ENCODE measurements at regions not wholly inside any gene's neighbourhood (a gene's known extent, or its start where the extent isn't known, plus 50 kb on each side); places are given as distances from the start of the nearest gene placed in this dataset.

- H3K4me3 Mint-ChIP-seq = no peak overlapping the region
- no peak for ATAC-seq (ENCODE audit: low read depth in 2 of 2)
These were observed 199.7 kb upstream of the CPNE8 start for GRCh38 chr12:39105111-39105510.

GRCh38 chr12:39103552-39104165, 198.3 kb upstream of the CPNE8 start:
- H3K4me3 Mint-ChIP-seq = no peak overlapping the region
- no peak overlapping the region for H3K27ac Mint-ChIP-seq
- H3K36me3 Mint-ChIP-seq = no peaks in the 10 kb centered on the region
- H3K9me3 Mint-ChIP-seq = no peaks in the 10 kb centered on the region
- peak; percentile 25 for DNase-seq
- no peaks in the 10 kb centered on the region for H3K27me3 Mint-ChIP-seq
- H3K4me1 Mint-ChIP-seq = no peaks in the 10 kb centered on the region
- ATAC-seq (ENCODE audit: low read depth in 2 of 2) = peak; percentile 32 to 51

More at GRCh38 chr12:39105111-39105510, 199.7 kb upstream of the CPNE8 start:
- Mint-ChIP-seq H3K4me1 (no peaks in the 10 kb centered on the region), H3K36me3 (no peaks in the 10 kb centered on the region), H3K27me3 (no peaks in the 10 kb centered on the region), H3K27ac (no peak overlapping the region), H3K9me3 (no peaks in the 10 kb centered on the region)
- DNase-seq = no peak

GRCh38 chr12:39102474-39103209, 197.3 kb upstream of the CPNE8 start:
- no peak for ATAC-seq (ENCODE audit: low read depth in 2 of 2)
- no peak overlapping the region for H3K27ac Mint-ChIP-seq

GRCh38 chr12:39095636-39096330, 190.4 kb upstream of the CPNE8 start:
- peaks cover 0 to 2% (median 0%) of the 10 kb centered on the region in 7 donors for H3K9me3 Mint-ChIP-seq
- DNase-seq (no peak), ATAC-seq (ENCODE audit: low read depth in 2 of 2) (no peak)
- H3K36me3 Mint-ChIP-seq = no peaks in the 10 kb centered on the region
- no peaks in the 10 kb centered on the region for H3K4me1 Mint-ChIP-seq
- peaks cover 3 to 8% (median 4%) of the 10 kb centered on the region in 3 donors for H3K27me3 Mint-ChIP-seq
- H3K4me3 Mint-ChIP-seq = no peak overlapping the region
- H3K27ac Mint-ChIP-seq = no peak overlapping the region

More at GRCh38 chr12:39102474-39103209, 197.3 kb upstream of the CPNE8 start:
- H3K27me3 Mint-ChIP-seq = no peaks in the 10 kb centered on the region
- no peaks in the 10 kb centered on the region for H3K4me1 Mint-ChIP-seq
- no peaks in the 10 kb centered on the region for H3K36me3 Mint-ChIP-seq
- H3K9me3 Mint-ChIP-seq = no peaks in the 10 kb centered on the region
- DNase-seq = no peak
- no peak overlapping the region for H3K4me3 Mint-ChIP-seq

- no peak overlapping the region for H3K4me3 Mint-ChIP-seq
- H3K4me1 Mint-ChIP-seq = no peaks in the 10 kb centered on the region
- no peak overlapping the region for H3K27ac Mint-ChIP-seq
- ATAC-seq (ENCODE audit: low read depth in 2 of 2) (no peak), DNase-seq (no peak)
- H3K9me3 Mint-ChIP-seq = peaks cover 0 to 8% (median 0%) of the 10 kb centered on the region in 7 donors
- H3K27me3 Mint-ChIP-seq = no peaks in the 10 kb centered on the region
- no peaks in the 10 kb centered on the region for H3K36me3 Mint-ChIP-seq
These were observed 176.5 kb upstream of the CPNE8 start for GRCh38 chr12:39081910-39082309.

- Mint-ChIP-seq H3K4me3 (no peak overlapping the region), H3K9me3 (no peaks in the 10 kb centered on the region), H3K27me3 (no peaks in the 10 kb centered on the region), H3K27ac (no peak overlapping the region), H3K4me1 (no peaks in the 10 kb centered on the region), H3K36me3 (no peaks in the 10 kb centered on the region)
- DNase-seq = no peak
- no peak for ATAC-seq (ENCODE audit: low read depth in 2 of 2)
These were observed 171.8 kb upstream of the CPNE8 start for GRCh38 chr12:39077226-39077625.

- H3K27me3 Mint-ChIP-seq = no peaks in the 10 kb centered on the region
- no peaks in the 10 kb centered on the region for H3K36me3 Mint-ChIP-seq
- ATAC-seq (ENCODE audit: low read depth in 2 of 2) (no peak), DNase-seq (no peak)
- no peak overlapping the region for H3K4me3 Mint-ChIP-seq
- peaks cover 0 to 2% (median 0%) of the 10 kb centered on the region in 7 donors for H3K9me3 Mint-ChIP-seq
- no peaks in the 10 kb centered on the region for H3K4me1 Mint-ChIP-seq
- H3K27ac Mint-ChIP-seq = no peak overlapping the region
These were observed 168.7 kb upstream of the CPNE8 start for GRCh38 chr12:39074063-39074462.

- H3K36me3 Mint-ChIP-seq = no peaks in the 10 kb centered on the region
- ATAC-seq (ENCODE audit: low read depth in 2 of 2) (no peak), DNase-seq (no peak)
- no peaks in the 10 kb centered on the region for H3K27me3 Mint-ChIP-seq
- H3K9me3 Mint-ChIP-seq = peaks cover 0 to 2% (median 0%) of the 10 kb centered on the region in 7 donors
- no peak overlapping the region for H3K4me3 Mint-ChIP-seq
- no peaks in the 10 kb centered on the region for H3K4me1 Mint-ChIP-seq
- H3K27ac Mint-ChIP-seq = no peak overlapping the region
These were observed 167.3 kb upstream of the CPNE8 start for GRCh38 chr12:39072658-39073057.

- H3K9me3 Mint-ChIP-seq = peaks cover 0 to 2% (median 0%) of the 10 kb centered on the region in 7 donors
These were observed 166.2 kb upstream of the CPNE8 start for GRCh38 chr12:39071611-39072010.

GRCh38 chr12:39070775-39071174, 165.4 kb upstream of the CPNE8 start:
- no peaks in the 10 kb centered on the region for H3K36me3 Mint-ChIP-seq
- peaks cover 0 to 2% (median 0%) of the 10 kb centered on the region in 7 donors for H3K9me3 Mint-ChIP-seq
- no peaks in the 10 kb centered on the region for H3K4me1 Mint-ChIP-seq
- no peaks in the 10 kb centered on the region for H3K27me3 Mint-ChIP-seq
- H3K4me3 Mint-ChIP-seq = no peak overlapping the region
- DNase-seq (no peak), ATAC-seq (ENCODE audit: low read depth in 2 of 2) (no peak)
- H3K27ac Mint-ChIP-seq = no peak overlapping the region

More at GRCh38 chr12:39071611-39072010, 166.2 kb upstream of the CPNE8 start:
- Mint-ChIP-seq H3K4me3 (no peak overlapping the region), H3K27me3 (no peaks in the 10 kb centered on the region), H3K27ac (no peak overlapping the region), H3K36me3 (no peaks in the 10 kb centered on the region), H3K4me1 (no peaks in the 10 kb centered on the region)
- DNase-seq (no peak), ATAC-seq (ENCODE audit: low read depth in 2 of 2) (no peak)

- ATAC-seq (ENCODE audit: low read depth in 2 of 2) (no peak), DNase-seq (no peak)
- Mint-ChIP-seq H3K27me3 (no peaks in the 10 kb centered on the region), H3K4me1 (no peaks in the 10 kb centered on the region), H3K36me3 (no peaks in the 10 kb centered on the region), H3K9me3 (peaks cover 1 to 4% (median 2%) of the 10 kb centered on the region in 7 donors), H3K4me3 (no peak overlapping the region), H3K27ac (no peak overlapping the region)
These were observed 160.1 kb upstream of the CPNE8 start for GRCh38 chr12:39065455-39065854.

GRCh38 chr12:39064708-39065107, 159.3 kb upstream of the CPNE8 start:
- H3K27me3 Mint-ChIP-seq = no peaks in the 10 kb centered on the region
- no peaks in the 10 kb centered on the region for H3K36me3 Mint-ChIP-seq
- H3K27ac Mint-ChIP-seq = no peak overlapping the region

GRCh38 chr12:39062266-39062996, 157.0 kb upstream of the CPNE8 start:
- Mint-ChIP-seq H3K4me1 (no peaks in the 10 kb centered on the region), H3K27ac (no peak overlapping the region), H3K27me3 (no peaks in the 10 kb centered on the region), H3K36me3 (no peaks in the 10 kb centered on the region), H3K9me3 (peaks cover 0 to 13% (median 5%) of the 10 kb centered on the region in 7 donors), H3K4me3 (no peak overlapping the region)
- ATAC-seq (ENCODE audit: low read depth in 2 of 2) (no peak), DNase-seq (no peak)

More at GRCh38 chr12:39064708-39065107, 159.3 kb upstream of the CPNE8 start:
- H3K9me3 Mint-ChIP-seq = peaks cover 2 to 9% (median 5%) of the 10 kb centered on the region in 7 donors
- no peaks in the 10 kb centered on the region for H3K4me1 Mint-ChIP-seq
- H3K4me3 Mint-ChIP-seq = no peak overlapping the region
- ATAC-seq (ENCODE audit: low read depth in 2 of 2) (no peak), DNase-seq (no peak)

Data from naive B cell (primary cell).